ENCODE measurements at regions not wholly inside any gene's neighbourhood (a gene's known extent, or its start where the extent isn't known, plus 50 kb on each side); places are given as distances from the start of the nearest gene placed in this dataset.
"Not testable (repeated sequence)": the region's sequence is repeated elsewhere in the genome, so short reads cannot be mapped to it uniquely, and the experiment has no call there.

DNA sequence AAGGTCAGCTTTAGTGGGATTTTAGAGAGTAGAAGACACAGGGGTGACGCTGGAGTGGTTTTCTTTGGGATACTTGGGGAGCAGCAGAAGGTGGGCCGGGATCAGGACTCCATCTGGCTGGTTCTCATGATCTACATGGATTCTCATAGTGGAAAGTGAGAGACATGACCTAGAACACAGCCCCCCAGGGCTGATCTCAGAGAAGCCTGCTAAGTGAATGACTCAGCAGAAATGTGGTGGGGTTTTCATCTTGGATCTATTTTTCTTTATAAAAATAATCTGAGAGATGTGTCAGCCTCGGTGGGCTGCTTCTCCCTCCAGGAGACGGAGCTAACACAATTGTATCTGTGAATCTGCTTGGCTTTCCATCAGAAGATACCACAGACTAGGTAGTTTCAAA, 484.4 kb downstream of the TMEM121 start:
- H3K4me3 ChIP-seq = no peak overlapping the region
- no peaks in the 10 kb centered on the region for H3K4me1 ChIP-seq (ENCODE audit: control insufficient read depth in 1 of 2, low read depth in 2 of 2)
- DNase-seq (ENCODE audit: low spot score) (no peak), ATAC-seq (ENCODE audit: insufficient number of reproducible peaks, low FRiP score, low read depth) (no peak)
- TF ChIP-seq CTCF (IDR thresholded peaks at IDR 0.05) = no peak
- H3K27ac ChIP-seq = no peak overlapping the region
- no peaks in the 10 kb centered on the region for H3K27me3 ChIP-seq (replicated peaks; ENCODE audit: insufficient read depth)
- H3K36me3 ChIP-seq = no peaks in the 10 kb centered on the region
- no peaks in the 10 kb centered on the region for H3K9me3 ChIP-seq

DNA sequence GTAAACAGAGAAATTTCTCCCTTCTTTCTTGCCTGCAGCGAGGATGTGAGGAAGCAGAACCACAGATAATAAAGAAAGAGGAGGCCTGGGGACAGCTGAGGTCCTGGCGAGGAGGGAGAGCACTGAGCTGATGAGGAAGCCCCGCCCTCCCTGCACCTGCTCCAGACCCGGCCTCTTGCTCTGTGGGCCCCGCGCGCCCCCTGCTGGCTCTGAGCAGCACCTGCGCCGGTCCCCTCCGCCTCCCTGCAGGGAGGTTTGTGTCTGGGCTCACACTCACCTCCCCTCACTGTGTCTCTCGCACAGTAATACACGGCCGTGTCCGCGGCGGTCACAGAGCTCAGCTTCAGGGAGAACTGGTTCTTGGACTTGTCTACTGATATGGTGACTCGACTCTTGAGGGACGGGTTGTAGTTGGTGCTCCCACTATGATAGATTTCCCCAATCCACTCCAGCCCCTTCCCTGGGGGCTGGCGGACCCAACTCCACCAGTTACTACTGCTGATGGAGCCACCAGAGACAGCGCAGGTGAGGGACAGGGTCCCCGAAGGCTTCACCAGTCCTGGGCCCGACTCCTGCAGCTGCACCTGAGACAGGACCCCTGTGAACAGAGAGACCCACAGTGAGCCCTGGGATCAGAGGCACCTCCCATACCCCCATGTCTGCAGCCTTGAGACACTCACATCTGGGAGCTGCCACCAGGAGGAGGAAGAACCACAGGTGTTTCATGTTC, 485.4 kb downstream of the TMEM121 start:
- not testable (repeated sequence) for H3K4me3 ChIP-seq; ATAC-seq (ENCODE audit: insufficient number of reproducible peaks, low FRiP score, low read depth); H3K36me3 ChIP-seq; H3K9me3 ChIP-seq; H3K27ac ChIP-seq; DNase-seq (ENCODE audit: low spot score); H3K27me3 ChIP-seq (replicated peaks; ENCODE audit: insufficient read depth); H3K4me1 ChIP-seq (ENCODE audit: control insufficient read depth in 1 of 2, low read depth in 2 of 2)
- TF ChIP-seq CTCF (IDR thresholded peaks at IDR 0.05) = peak; percentile 13

GRCh38 chr14:106012361-106012725, 486.0 kb downstream of the TMEM121 start:
- H3K27me3 ChIP-seq (replicated peaks; ENCODE audit: insufficient read depth); H3K27ac ChIP-seq; H3K9me3 ChIP-seq; H3K36me3 ChIP-seq; DNase-seq (ENCODE audit: low spot score); H3K4me3 ChIP-seq; ATAC-seq (ENCODE audit: insufficient number of reproducible peaks, low FRiP score, low read depth); H3K4me1 ChIP-seq (ENCODE audit: control insufficient read depth in 1 of 2, low read depth in 2 of 2): not testable (repeated sequence)

DNA sequence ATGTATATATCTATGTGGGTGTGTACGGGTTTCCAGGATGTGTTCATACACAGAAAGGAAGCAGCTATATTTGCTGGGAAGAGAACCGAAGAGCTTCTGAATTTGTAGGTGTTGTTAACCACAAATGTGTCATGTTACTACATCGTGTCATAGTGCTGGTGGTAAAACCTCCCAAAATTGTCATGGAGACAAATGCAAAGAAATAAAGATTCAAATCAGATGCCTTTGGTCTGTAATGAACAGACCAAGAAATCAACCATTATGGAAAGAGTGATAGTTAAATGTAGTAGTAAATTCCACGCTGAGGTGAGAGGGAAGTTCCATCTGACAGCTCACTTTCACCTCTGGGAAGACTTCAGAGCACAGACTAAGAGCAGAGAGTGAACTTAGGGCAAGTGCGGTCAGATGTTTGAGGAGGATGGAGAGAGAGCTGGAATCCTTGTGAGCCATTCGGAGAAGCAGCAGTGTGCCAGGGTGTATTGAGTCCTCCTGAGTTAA, 487.5 kb downstream of the TMEM121 start:
- Histone ChIP-seq H3K9me3 (no peaks in the 10 kb centered on the region), H3K27me3 (replicated peaks; ENCODE audit: insufficient read depth) (no peaks in the 10 kb centered on the region), H3K27ac (no peak overlapping the region), H3K4me1 (ENCODE audit: control insufficient read depth in 1 of 2, low read depth in 2 of 2) (no peaks in the 10 kb centered on the region), H3K4me3 (no peak overlapping the region), H3K36me3 (no peaks in the 10 kb centered on the region)
- TF ChIP-seq CTCF (IDR thresholded peaks at IDR 0.05) = no peak
- no peak for ATAC-seq (ENCODE audit: insufficient number of reproducible peaks, low FRiP score, low read depth)
- DNase-seq (ENCODE audit: low spot score) = no peak

- H3K36me3 ChIP-seq; H3K4me1 ChIP-seq (ENCODE audit: control insufficient read depth in 1 of 2, low read depth in 2 of 2); H3K27ac ChIP-seq; H3K9me3 ChIP-seq; DNase-seq (ENCODE audit: low spot score); H3K4me3 ChIP-seq; ATAC-seq (ENCODE audit: insufficient number of reproducible peaks, low FRiP score, low read depth); H3K27me3 ChIP-seq (replicated peaks; ENCODE audit: insufficient read depth): not testable (repeated sequence)
These were observed 491.6 kb downstream of the TMEM121 start for GRCh38 chr14:106017952-106018351.

DNA sequence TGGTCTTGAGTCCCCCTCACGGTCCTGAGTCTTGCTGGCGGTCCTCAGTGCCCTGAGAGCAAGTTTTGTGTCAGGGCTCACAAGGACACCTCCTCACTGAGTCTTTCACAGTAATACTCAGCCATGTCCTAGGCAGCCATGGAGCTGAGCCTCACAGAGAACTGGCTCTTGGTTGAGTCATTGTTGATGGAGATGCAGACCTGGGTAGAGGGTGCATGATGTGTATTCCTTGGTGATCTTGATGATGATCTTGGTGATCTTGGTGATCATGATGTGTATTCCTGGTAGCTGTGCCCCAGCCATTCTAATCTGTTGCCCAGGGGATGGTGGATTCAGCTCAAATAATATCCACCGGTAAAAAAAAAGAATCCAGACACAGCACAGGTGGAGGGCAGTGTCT, 495.4 kb downstream of the TMEM121 start:
- no peak overlapping the region for H3K4me3 ChIP-seq
- no peak for TF ChIP-seq CTCF (IDR thresholded peaks at IDR 0.05)
- ATAC-seq (ENCODE audit: insufficient number of reproducible peaks, low FRiP score, low read depth) (no peak), DNase-seq (ENCODE audit: low spot score) (no peak)
- H3K36me3 ChIP-seq = no peaks in the 10 kb centered on the region
- H3K27me3 ChIP-seq (replicated peaks; ENCODE audit: insufficient read depth) = no peaks in the 10 kb centered on the region
- no peak overlapping the region for H3K27ac ChIP-seq
- H3K9me3 ChIP-seq = no peaks in the 10 kb centered on the region
- H3K4me1 ChIP-seq (ENCODE audit: control insufficient read depth in 1 of 2, low read depth in 2 of 2) = no peaks in the 10 kb centered on the region

GRCh38 chr14:106022648-106023047, 496.3 kb downstream of the TMEM121 start:
- not testable (repeated sequence) for H3K27me3 ChIP-seq (replicated peaks; ENCODE audit: insufficient read depth); H3K27ac ChIP-seq; H3K4me1 ChIP-seq (ENCODE audit: control insufficient read depth in 1 of 2, low read depth in 2 of 2); H3K36me3 ChIP-seq; H3K4me3 ChIP-seq; H3K9me3 ChIP-seq; DNase-seq (ENCODE audit: low spot score); ATAC-seq (ENCODE audit: insufficient number of reproducible peaks, low FRiP score, low read depth)
